Breast epithelium (tissue), 4 donors: ENCODE measurements at regions not wholly inside any gene's neighbourhood (a gene's known extent, or its start where the extent isn't known, plus 50 kb on each side); places are given as distances from the start of the nearest gene placed in this dataset.

ENCODE experiments used
- DNase-seq, 2 donors: peaks; one replicate each; pipeline ENCODE4 v3.0.0-alpha.2; 2019; ENCODE audit warnings: low spot score in 2 of 2
- H3K27ac ChIP-seq, 2 donors: fragments of 200-600 bp; sonication (generic) in 1 of 2; one replicate each; pipeline ENCODE4 v1.5.1; 2016 to 2019; ENCODE audit warnings: mild to moderate bottlenecking in 1 of 2
- H3K27me3 ChIP-seq, 2 donors: fragments of 200-600 bp; sonication (generic) in 1 of 2; one replicate each; pipeline versions ENCODE4 v1.5.1 to v1.6.0; 2017 to 2019; ENCODE audit warnings: control low read depth in 1 of 2, mild to moderate bottlenecking in 1 of 2
- H3K36me3 ChIP-seq: fragments of 200-600 bp; one replicate; pipeline ENCODE4 v1.5.1; 2019
- H3K4me1 ChIP-seq, 2 donors: fragments of 200-600 bp; sonication (generic); one replicate each; pipeline ENCODE4 v1.5.1; 2016 to 2019; ENCODE audit warnings: control low read depth in 1 of 2
- H3K4me3 ChIP-seq, 3 donors: fragments of 200-600 bp; sonication (generic); 1 replicate in 2 of 3; 2 replicates in 1 of 3; pipeline ENCODE4 v1.5.1; 2016 to 2019; ENCODE audit warnings: mild to moderate bottlenecking in 3 of 3, moderate library complexity in 2 of 3
- H3K9me3 ChIP-seq, 2 donors: fragments of 200-600 bp; sonication (generic) in 1 of 2; one replicate each; pipeline ENCODE4 v1.5.1; 2016 to 2019; ENCODE audit warnings: control low read depth in 1 of 2
- POLR2A ChIP-seq: fragments of 450-650 bp; IDR thresholded peaks from one replicate; pipeline ENCODE4 v1.6.1; 2016; ENCODE audit warnings: antibody characterized with exemption, mild to moderate bottlenecking, moderate library complexity
- POLR2AphosphoS5 ChIP-seq, 3 donors: sonication (generic); formaldehyde crosslinking; IDR thresholded peaks; one replicate each; pipeline ENCODE4 v1.6.1; 2017; ENCODE audit warnings: antibody characterized with exemption in 3 of 3
- intact Hi-C: fragments of 100-400 bp; cut with DNase I; formaldehyde crosslinking; loops from one replicate; pipeline ENCODE4 v1.15.1; 2023; ENCODE audit warnings: low total_unique reads
- TF ChIP-seq, protein P1 (sequence below), 3 donors: fragments of 450-650 bp; IDR thresholded peaks; one replicate each; pipeline ENCODE4 v1.5.1; 2016 to 2017; ENCODE audit warnings: antibody characterized with exemption in 3 of 3, mild to moderate bottlenecking in 3 of 3, moderate library complexity in 3 of 3

DNA sequence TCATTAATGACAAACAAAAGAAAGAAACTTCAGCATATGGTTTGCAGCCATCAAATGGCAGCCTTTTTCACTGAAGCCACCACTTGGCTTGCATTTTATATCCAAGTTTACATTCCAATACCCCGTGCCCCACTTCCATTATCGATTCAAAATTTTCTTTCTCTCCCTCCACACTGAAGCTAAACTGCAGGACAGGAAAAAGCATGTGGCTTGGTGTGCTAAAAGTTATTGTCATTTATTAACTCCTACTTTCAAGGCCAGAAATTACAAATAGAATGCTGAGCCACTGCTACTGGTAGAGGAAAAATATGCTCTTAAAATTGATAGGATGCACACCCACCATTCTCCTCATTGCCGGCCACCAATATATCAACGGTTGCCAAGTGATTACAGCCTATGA is 351.6 kb upstream of the DUSP10 start:
- Histone ChIP-seq H3K9me3 (no peaks in the 10 kb centered on the region), H3K4me3 (no peak overlapping the region), H3K4me1 (no peaks in the 10 kb centered on the region), H3K36me3 (no peaks in the 10 kb centered on the region), H3K27me3 (no peaks in the 10 kb centered on the region), H3K27ac (no peak overlapping the region)
- DNase-seq: no peak
- intact Hi-C loops: no loop called here
- TF ChIP-seq POLR2AphosphoS5 (IDR thresholded peaks at IDR 0.05): no peak

DNA sequence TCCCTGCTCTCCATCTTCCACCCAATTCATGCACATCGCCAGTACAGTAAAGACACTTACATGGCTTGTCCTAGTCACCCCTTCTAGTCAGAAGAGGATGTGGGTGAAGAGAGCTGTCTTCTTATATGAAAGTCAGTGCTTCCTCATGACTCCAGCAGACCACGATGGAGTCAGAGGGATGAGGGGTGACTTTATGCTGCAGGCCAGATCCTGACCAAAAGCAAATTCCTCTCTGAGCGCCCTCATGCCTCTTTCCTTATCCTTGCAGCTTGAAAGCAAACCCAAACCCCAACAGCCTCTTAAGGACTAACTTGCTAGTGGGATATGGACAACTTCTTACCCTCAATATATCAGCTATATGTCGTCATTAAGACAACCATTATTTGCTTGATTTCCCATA is 348.2 kb upstream of the DUSP10 start:
- Histone ChIP-seq H3K4me3 (no peak overlapping the region), H3K4me1 (no peaks in the 10 kb centered on the region), H3K36me3 (no peaks in the 10 kb centered on the region), H3K27me3 (no peaks in the 10 kb centered on the region), H3K27ac (no peak overlapping the region), H3K9me3 (no peaks in the 10 kb centered on the region)
- TF ChIP-seq POLR2A: no peak
- no peak for TF ChIP-seq POLR2AphosphoS5 (IDR thresholded peaks at IDR 0.05)
- TF ChIP-seq, protein P1, sequence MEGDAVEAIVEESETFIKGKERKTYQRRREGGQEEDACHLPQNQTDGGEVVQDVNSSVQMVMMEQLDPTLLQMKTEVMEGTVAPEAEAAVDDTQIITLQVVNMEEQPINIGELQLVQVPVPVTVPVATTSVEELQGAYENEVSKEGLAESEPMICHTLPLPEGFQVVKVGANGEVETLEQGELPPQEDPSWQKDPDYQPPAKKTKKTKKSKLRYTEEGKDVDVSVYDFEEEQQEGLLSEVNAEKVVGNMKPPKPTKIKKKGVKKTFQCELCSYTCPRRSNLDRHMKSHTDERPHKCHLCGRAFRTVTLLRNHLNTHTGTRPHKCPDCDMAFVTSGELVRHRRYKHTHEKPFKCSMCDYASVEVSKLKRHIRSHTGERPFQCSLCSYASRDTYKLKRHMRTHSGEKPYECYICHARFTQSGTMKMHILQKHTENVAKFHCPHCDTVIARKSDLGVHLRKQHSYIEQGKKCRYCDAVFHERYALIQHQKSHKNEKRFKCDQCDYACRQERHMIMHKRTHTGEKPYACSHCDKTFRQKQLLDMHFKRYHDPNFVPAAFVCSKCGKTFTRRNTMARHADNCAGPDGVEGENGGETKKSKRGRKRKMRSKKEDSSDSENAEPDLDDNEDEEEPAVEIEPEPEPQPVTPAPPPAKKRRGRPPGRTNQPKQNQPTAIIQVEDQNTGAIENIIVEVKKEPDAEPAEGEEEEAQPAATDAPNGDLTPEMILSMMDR (IDR thresholded peaks at IDR 0.05): no peak
- no peak for DNase-seq
- intact Hi-C loops: no loop called here

DNA sequence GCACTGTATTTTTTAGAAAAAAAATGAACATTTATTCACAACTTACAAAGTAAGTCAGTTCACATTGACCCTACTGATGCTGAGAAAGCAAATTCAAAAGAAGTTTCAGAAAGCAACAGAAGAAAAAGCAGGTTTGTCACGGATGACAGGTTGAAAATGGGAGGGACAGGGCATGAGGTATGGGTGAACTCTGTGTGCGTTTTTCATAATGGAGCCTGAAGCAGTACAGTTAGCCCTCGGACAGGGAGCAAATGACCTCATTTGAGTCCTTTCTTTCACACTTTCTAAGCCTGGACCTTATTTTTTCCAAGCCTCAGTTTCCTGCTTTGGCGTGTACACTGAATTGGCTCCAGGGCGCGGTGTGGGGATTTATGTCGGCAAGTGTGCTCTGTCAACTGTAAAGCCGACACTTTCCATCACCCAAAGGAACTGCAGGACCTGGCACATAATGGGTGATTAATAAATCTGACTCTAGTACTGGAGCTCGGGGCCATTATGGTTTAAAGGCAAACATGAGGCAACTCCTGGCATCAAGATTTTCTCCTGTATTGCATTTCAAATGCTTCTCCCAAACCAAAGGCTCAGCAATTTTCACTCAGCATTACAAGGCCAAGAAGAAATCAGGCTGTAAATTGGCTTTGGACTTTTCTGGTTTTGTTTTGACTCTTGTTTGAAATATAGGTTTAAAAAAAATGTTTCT is 345.5 kb upstream of the DUSP10 start:
- intact Hi-C loops: loop anchor here (10.0 kb wide), 1 partner anchor 567 kb away; no protein-coding TSS in a partner anchor
- no peaks in the 10 kb centered on the region for H3K4me1 ChIP-seq
- no peak for DNase-seq
- no peaks in the 10 kb centered on the region for H3K27me3 ChIP-seq
- peaks cover 0 to 6% of the 10 kb centered on the region in 2 donors for H3K9me3 ChIP-seq
- no peaks in the 10 kb centered on the region for H3K36me3 ChIP-seq
- no peak overlapping the region for H3K4me3 ChIP-seq
- TF ChIP-seq POLR2A (no peak), POLR2AphosphoS5 (IDR thresholded peaks at IDR 0.05) (no peak)
- TF ChIP-seq, protein P1 (IDR thresholded peaks at IDR 0.05): no peak
- no peak overlapping the region for H3K27ac ChIP-seq

DNA sequence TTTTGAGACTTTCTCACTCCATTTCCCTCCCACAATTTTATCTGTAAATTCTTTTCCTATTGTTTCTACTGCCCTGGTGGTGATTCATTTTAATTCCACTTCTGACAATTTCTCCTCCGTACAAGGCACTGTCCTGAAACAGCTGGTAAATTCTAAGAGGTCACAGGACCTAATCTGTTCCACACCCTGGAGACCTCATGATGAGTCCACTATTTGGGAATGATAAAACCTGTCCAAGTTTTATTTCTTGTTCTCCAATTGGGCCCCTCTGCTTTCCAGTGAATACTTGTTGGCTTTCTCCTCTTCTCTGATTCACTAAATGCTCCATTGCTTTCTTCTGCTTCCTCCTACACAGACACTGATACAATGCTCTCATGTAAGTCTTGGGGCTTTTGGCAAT is 343.1 kb upstream of the DUSP10 start:
- H3K9me3 ChIP-seq: peaks cover 0 to 6% of the 10 kb centered on the region in 2 donors
- no peaks in the 10 kb centered on the region for H3K36me3 ChIP-seq
- no peak overlapping the region for H3K27ac ChIP-seq
- no peak overlapping the region for H3K4me3 ChIP-seq
- no peaks in the 10 kb centered on the region for H3K4me1 ChIP-seq
- intact Hi-C loops: loop anchor here (10.0 kb wide), 1 partner anchor 570 kb away; no protein-coding TSS in a partner anchor
- H3K27me3 ChIP-seq: no peaks in the 10 kb centered on the region
- TF ChIP-seq POLR2AphosphoS5 (IDR thresholded peaks at IDR 0.05): no peak
- no peak for DNase-seq

DNA sequence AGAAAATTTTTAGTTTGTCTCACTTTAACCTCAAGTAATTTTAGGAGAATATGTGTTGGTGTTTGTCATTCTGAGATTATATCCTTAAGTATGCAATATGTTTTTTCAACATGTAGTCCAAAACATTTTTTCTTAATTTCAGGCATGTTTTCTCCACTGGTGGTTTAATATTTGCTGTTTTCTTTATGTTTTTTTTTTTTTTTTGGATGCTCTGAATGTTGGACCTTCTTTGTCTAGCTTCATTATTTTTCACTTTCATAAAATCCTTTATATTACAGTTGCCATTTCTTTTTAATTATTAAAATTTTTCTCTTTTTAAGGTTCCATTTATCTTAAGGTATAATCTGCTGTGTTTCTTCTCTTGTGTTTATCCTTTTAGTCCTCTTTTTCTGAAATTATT is 342.2 kb upstream of the DUSP10 start:
- TF ChIP-seq, protein P1 (IDR thresholded peaks at IDR 0.05): no peak
- TF ChIP-seq POLR2AphosphoS5 (IDR thresholded peaks at IDR 0.05) (no peak), POLR2A (no peak)
- Histone ChIP-seq H3K9me3 (peaks cover 0 to 6% of the 10 kb centered on the region in 2 donors), H3K27ac (no peak overlapping the region), H3K4me1 (no peaks in the 10 kb centered on the region), H3K27me3 (no peaks in the 10 kb centered on the region), H3K4me3 (no peak overlapping the region), H3K36me3 (no peaks in the 10 kb centered on the region)
- DNase-seq: no peak
- intact Hi-C loops: loop anchor here (10.0 kb wide), 1 partner anchor 571 kb away; no protein-coding TSS in a partner anchor

DNA sequence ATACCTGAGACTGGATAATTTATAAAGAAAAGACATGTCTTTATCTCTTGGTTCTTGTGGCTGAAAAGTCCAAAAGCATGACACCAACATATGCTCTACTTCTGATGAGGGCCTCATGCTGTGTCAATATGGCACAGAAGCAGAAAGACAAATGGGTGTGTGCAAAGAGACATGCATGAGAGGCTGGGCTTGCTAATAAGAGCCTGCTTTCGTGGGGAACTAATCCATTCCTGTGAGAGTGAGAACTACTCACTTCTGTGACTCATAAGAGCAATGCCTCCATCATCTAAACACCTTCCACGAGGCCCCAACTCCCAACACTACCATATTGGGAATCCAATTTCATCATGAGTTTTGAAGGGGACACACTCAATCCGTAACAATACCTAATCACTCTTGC is 340.0 kb upstream of the DUSP10 start:
- intact Hi-C loops: loop anchor here (10.0 kb wide), 1 partner anchor 573 kb away; no protein-coding TSS in a partner anchor

More for the DNA sequence above, 340.0 kb upstream of the DUSP10 start:
- TF ChIP-seq, protein P1 (IDR thresholded peaks at IDR 0.05): no peak
- TF ChIP-seq POLR2AphosphoS5 (IDR thresholded peaks at IDR 0.05) (no peak), POLR2A (no peak)
- Histone ChIP-seq H3K4me1 (no peaks in the 10 kb centered on the region), H3K27me3 (no peaks in the 10 kb centered on the region), H3K27ac (no peak overlapping the region), H3K4me3 (no peak overlapping the region), H3K9me3 (peaks cover 0 to 6% of the 10 kb centered on the region in 2 donors), H3K36me3 (no peaks in the 10 kb centered on the region)
- no peak for DNase-seq
